ENCODE measurements at regions not wholly inside any gene's neighbourhood (a gene's known extent, or its start where the extent isn't known, plus 50 kb on each side); places are given as distances from the start of the nearest gene placed in this dataset.
A peak's percentile ranks its signal among the peaks of the same experiment; 100 is the strongest.

DNA sequence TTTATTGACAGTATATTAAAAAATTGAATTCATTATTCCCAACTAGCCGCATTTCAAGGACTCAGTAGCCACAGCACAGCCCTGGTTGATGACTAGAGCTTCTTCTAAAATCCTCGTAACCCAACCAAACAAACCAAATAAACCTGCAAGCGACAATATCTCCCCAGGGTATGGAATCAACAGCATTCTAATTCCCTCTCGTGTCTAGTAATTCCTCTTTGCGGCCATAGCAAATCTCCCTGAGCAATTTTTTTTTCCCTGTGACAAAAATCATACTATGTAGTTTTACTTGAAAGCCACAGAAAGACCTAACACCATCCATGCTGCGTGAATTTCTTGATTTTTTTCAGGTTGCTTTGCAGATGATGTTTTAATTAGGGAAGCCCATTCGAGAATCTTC is 143.4 kb upstream of the MYOCD start:
- ATAC-seq = no peak

GRCh38 chr17:12522743-12523183 is 142.9 kb upstream of the MYOCD start:
- DNase-seq (ENCODE audit: low spot score) = no peak
- no peak for ATAC-seq

More for the DNA sequence above, 143.4 kb upstream of the MYOCD start:
- DNase-seq (ENCODE audit: low spot score) = no peak

- ATAC-seq (no peak), DNase-seq (ENCODE audit: low spot score) (no peak)
Measured at GRCh38 chr17:12523244-12523643, 142.4 kb upstream of the MYOCD start.

- DNase-seq (ENCODE audit: low spot score) (no peak), ATAC-seq (no peak)
Measured at GRCh38 chr17:12528036-12528435, 137.7 kb upstream of the MYOCD start.

- no peak for ATAC-seq
- DNase-seq (ENCODE audit: low spot score) = no peak
Measured at GRCh38 chr17:12530161-12530560, 135.5 kb upstream of the MYOCD start.

DNA sequence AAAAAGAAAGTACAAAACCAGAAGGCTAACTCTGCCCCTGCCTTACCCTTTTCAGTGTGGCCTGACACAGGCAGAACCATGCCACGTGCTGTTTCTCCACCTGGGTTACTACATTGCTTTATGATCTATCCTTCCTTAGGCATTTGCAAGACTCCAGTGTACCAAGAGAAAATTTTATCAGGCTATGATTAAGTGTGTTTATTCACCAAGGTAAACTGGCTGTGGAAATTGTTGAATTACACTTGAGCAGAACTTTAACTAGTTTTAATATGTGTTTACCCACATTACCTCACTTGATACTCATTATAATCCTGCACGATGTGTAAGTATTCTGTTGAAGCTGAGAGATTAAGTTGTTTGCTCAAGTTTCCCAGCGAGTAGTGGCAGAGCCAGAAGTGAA is 129.7 kb upstream of the MYOCD start:
- DNase-seq (ENCODE audit: low spot score) (no peak), ATAC-seq (no peak)

DNA sequence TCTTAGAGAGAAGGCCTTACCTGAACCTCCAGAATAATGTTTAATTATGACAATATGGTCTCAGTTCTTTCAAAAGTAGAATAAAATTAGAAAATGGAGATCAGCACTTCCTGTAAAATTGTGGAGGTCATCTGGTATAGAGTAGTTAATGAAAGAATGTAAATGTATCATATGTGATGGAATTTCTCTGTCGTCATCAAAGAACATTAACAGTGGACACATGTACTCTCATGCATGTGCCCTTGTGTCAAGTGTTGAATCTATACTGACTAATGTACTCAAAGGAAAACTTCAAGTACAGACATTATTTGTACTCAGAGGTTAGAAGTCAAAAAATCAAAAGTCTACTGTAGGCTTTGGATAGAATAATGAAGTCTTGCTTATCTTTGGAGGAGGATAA is 129.2 kb upstream of the MYOCD start:
- no peak for DNase-seq (ENCODE audit: low spot score)
- no peak for ATAC-seq

DNA sequence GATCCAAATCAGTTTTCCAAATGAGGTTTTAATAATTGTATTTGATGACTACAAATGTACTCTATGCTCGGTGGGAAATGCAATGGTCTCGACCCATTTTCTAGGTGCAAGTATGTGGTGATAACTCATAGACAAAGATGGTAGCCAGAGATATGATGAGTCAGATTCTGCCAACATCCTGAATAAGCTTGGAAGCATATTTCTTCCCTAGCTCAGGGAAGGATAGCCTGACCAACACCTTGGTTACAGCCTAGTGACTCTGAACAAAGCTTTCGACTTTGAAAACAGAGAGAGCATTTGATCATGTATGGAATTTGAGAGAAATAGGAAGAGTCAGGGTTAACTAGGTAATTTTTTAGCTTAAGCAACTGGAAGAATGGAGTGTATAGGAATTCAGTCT is 128.3 kb upstream of the MYOCD start:
- no peak for DNase-seq (ENCODE audit: low spot score)
- ATAC-seq = no peak

- ATAC-seq (no peak), DNase-seq (ENCODE audit: low spot score) (no peak)
Measured at GRCh38 chr17:12538003-12538402, 127.7 kb upstream of the MYOCD start.

- no peak for DNase-seq (ENCODE audit: low spot score)
Measured at GRCh38 chr17:12545877-12546513, 119.7 kb upstream of the MYOCD start.

GRCh38 chr17:12546983-12547382 is 118.7 kb upstream of the MYOCD start:
- ATAC-seq (no peak), DNase-seq (ENCODE audit: low spot score) (no peak)

More at GRCh38 chr17:12545877-12546513, 119.7 kb upstream of the MYOCD start:
- ATAC-seq = peak; percentile 93

DNA sequence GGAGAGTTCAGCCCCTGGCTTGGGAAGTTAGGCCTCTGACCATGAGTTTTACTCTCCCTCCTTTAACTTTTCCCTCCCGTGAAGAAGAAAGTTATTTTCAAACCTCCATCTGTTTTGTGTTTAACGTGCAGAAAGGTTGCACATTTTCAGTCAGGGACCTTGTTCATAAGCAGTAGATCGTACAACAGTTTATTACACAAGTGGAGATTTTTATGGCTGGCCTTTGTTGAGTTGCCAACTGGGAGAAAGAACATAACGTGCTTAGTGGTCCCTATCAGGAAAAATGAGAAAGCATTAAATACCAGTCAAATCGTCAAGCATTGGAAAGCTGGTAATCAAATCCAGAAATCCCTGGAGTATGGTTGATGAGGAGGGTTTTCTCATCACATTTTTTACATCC is 117.9 kb upstream of the MYOCD start:
- DNase-seq (ENCODE audit: low spot score) = no peak
- no peak for ATAC-seq

GRCh38 chr17:12548558-12548957 is 117.1 kb upstream of the MYOCD start:
- ATAC-seq = no peak
- no peak for DNase-seq (ENCODE audit: low spot score)

GRCh38 chr17:12549499-12550041 is 116.1 kb upstream of the MYOCD start:
- no peak for DNase-seq (ENCODE audit: low spot score)
- no peak for ATAC-seq

DNA sequence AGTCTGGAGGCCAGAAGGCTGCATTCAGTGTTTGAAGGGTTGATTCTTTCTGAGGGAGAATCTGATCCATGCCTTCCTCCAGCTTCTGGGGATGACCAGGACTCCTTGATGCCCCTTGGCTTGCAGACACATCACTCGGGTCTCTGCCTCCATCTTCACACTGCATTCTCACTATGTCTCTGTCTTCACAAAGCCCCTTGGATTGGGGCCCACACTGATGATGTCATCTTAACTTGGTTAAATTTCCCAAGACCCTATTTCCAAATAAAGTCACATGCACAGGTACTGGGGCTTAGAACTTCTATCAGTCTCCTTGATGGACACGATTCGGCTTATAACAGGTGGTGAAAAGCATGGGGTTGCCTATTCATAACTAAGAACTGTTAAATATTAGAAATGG is 112.1 kb upstream of the MYOCD start:
- no peak for DNase-seq (ENCODE audit: low spot score)
- ATAC-seq = no peak

- ATAC-seq = no peak
Measured at GRCh38 chr17:12554251-12554650, 111.4 kb upstream of the MYOCD start.

GRCh38 chr17:12566291-12566690 is 99.4 kb upstream of the MYOCD start:
- ATAC-seq (no peak), DNase-seq (ENCODE audit: low spot score) (no peak)

More at GRCh38 chr17:12554251-12554650, 111.4 kb upstream of the MYOCD start:
- no peak for DNase-seq (ENCODE audit: low spot score)

DNA sequence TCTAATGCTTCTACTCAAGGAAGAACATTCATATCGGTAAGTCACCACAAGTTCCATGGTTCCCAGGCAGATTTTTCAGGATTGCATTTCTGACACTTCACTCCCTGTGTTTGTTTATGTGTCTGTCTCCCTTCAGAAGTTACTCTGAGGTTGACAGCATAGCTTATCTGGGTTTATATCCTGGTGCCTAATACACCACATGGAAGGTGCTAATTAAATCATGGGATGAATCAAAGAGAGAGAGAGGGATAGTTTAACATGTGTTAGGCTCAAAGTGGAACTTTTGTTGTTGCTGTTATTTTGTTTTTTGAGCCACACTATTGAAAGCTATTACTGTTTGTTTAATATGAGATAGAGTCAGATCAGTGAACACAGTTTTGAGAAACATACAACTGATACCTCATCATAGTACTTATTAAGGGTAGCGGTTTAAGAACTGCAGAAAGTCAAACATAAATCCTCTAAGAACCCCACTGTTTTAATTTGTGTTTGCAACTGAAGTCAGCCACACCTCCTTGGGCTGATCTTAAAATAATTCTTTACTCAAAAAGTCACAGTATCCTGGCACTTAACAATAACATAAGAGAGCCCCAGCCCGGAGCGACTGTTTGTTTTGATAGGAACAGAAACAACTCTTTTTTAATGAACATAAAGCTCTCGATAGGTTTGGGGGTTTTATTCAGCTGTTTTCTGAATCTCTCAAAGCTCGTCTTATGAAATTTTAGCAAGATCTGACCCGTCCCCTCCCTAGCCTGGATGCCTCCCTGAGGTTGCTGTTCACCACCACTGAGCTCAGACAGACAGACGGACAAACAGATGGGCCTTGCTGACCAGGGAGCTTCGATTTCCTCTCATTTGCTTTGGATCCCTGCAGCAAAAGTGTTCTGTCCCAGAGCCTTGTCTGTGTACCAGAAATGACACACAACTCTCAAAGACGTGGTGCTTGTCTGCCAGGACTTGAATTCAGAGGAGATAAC is 98.3 kb upstream of the MYOCD start:
- no peak for DNase-seq (ENCODE audit: low spot score)
- ATAC-seq = no peak

- no peak for DNase-seq (ENCODE audit: low spot score)
- no peak for ATAC-seq
Measured at GRCh38 chr17:12568358-12569251, 97.1 kb upstream of the MYOCD start.

DNA sequence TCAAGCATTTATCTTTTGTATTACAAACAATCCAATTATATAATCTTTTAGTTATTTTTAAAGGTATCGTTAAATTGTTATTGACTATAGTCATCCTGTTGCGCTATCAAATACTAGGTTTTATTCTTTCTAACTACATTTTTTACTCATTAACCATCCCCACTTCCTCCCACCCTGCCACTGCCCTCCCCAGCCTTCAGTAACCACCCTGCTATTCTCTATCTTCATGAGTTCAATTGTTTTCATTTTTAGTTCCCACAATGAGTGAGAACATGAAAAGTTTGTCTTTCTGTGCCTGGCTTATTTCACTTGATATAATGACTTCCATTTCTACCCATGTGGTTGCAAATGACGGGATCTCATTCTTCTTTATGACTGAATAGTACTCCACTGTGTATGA is 94.1 kb upstream of the MYOCD start:
- no peak for ATAC-seq
- DNase-seq (ENCODE audit: low spot score) = no peak

DNA sequence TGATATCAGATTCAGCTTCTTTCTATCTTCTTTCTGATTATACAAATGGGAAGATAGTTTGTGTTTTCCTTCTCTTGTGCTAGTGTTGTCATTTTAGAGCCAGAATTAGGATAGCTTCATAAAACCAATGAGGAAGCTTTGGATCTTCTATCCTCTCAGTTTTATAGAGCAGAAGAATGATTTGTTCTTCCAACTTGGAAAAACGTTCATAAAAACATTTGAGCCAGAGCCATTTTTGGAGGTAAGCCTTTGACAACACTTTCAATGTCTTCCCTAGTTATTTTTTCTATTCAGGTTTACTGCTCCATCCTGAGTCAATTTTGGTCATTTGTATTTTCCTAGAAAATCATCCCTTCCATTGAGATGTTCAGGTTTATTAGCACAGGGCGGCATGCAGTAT is 91.2 kb upstream of the MYOCD start:
- DNase-seq (ENCODE audit: low spot score) (no peak), ATAC-seq (no peak)

Data from left lobe of liver (tissue), 2 donors.